Endothelial cell of hepatic sinusoid (primary cell): ENCODE measurements at regions not wholly inside any gene's neighbourhood (a gene's known extent, or its start where the extent isn't known, plus 50 kb on each side); places are given as distances from the start of the nearest gene placed in this dataset.

Source experiments
- in situ Hi-C: cut with HindIII; loops from 2 replicates; pipeline ENCODE4 v1.10.0; 2017; ENCODE audit warnings: low sequenced_read_pairs

DNA sequence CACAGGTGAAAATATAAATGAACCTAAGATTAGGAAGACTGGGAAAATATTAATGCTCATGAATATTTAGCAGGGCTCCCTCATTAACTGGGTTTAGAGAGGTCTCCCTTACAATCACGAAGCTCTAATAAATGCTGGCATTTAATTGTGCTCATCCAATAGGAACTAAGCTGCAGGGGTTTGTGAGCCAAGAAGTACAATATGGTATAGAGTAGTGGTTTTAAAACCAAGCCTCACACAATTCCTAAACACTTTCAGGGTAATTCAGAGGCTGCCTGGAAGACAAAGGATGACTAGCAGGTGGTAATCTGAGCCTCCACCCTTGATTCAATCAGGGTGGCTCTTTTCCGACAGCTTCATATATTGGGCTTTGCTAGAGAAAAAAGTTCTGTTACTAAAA is 103.3 kb downstream of the GPAM start:
- in situ Hi-C loops, result no loop called here

DNA sequence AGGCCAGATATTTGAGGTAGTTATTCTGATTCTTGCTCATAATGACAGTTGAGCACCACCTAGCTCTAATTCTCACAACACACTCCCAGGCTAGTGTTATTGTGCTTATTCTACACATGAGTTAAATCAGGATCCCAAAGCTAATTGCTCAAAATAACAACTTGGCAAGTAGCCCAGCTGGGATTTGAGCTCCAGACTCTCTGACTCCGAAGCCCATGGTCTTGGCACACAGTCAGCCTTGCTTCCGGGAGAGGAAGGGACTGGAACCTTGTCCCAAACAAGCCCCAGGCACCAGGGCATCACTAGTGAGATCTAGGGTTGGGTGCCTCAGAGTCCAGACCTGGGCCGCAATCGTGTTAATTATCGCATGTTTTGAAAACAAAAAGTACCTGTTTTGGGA is 101.4 kb downstream of the GPAM start:
- in situ Hi-C loops, result no loop called here

DNA sequence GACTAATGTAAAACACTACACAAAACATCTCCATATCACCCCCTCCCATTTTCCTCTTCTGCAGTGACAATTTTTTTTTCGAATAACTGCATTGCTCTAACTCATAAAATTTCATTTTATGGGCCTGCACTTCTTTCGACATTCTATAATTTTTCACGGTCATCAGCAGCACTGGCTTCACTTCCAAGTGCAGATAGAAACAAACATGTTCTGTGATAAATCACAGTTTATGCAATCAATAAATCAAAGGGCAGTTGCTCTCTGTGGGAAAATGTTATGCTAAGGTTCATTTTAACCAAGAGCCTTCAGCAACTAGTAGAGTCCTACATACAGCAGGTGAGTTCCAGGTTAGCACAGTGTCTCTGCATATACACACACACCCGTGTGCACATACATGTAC is 100.1 kb downstream of the GPAM start:
- in situ Hi-C loops, result no loop called here

DNA sequence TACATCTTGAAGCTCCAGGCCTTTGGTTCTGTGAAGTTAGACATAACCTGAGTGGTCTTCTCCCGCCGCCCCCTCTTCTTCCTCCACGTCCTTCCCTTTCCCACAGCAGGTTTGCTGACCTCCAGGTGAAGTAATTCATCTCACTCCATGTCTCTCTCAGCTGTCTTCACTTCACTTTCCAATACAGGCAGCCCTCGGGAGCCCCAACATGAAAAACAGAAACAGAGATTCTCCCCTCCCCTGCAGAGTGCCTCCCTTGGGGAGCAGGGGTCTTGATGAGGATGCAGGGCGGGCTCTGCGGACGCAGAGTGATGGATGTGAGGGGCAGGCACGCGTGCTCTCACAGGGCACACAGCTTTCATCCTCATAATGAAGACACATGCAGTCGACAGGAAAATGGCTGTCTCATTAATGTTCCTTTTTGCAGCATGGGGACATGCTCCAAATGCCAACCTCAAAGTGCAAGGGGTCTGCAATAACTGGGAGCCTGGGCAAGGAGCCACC is 95.6 kb downstream of the GPAM start:
- in situ Hi-C loops, result no loop called here

DNA sequence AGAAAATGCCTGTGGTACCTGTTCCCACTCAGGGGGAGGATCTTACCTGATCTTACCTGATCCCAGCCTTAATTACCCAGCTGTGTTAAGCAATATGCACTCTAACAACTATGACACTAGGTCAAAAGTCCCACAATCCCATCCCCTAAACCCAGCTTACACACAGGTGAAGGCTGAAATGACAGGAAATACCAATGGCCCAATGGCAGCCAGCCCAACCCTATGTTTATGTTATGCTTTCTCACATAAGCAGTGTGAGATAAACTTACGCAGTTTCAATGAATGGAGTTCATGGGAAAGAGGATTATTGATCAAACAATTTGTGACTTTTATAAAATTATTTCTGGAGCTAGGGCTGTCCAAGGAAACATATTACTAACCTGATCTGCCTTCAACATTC is 91.9 kb downstream of the GPAM start:
- in situ Hi-C loops, result no loop called here

DNA sequence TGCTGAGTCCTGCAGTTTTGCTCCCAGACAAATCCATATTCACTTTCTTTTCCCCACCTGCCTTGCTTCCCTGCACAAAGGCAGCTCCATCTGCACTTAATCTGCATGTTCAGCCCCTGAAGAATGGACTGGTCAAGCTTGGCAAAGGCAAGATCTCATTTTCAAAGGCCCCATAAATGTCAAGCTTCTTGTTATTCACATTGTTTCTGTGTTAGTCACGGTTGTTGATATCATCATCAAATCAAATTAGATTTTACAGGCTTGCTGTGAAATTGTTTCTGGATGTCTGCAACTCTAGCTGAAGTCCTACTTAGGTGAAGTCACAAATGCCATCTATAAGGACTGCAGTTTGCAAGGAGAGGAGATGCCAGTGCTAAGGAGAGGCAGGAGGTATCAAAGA is 91.0 kb downstream of the GPAM start:
- in situ Hi-C loops, result no loop called here

DNA sequence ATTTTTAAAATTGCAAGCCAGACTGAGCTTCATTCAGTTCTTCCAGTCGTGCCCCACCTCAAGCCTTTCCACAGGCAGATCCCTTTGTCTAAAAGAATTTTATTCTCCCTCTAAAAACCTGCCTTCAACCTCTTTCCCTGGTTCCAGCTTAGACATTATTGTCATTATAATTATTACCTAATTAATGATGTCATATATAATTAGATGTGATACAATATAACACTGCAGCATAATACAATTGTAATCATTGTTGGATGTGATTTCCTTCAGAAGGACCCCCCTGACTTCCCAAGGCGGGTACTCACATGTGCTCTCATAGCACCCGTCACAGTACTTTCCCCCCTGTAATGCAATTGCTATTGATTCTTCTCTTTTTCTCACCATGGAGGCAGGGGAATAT is 88.6 kb downstream of the GPAM start:
- in situ Hi-C loops, result no loop called here

DNA sequence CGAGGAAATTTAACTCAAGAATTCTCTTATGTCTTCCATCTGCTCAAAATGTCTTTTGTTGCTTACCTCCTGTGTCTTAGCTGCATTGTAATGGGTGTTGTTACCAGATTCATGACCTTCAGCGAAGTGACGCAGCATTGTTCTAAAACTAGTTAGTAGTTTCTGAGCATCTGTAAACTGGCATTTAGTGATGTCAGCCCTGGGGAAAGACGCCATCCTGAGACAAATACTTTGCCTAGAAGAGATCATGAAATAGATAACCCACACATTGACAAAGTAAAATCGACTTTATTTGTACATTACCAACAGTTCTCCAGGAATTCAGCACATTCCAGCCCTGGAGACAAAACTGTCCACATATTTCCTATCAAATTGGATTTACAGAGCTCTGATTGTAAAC is 87.8 kb downstream of the GPAM start:
- in situ Hi-C loops, result no loop called here

DNA sequence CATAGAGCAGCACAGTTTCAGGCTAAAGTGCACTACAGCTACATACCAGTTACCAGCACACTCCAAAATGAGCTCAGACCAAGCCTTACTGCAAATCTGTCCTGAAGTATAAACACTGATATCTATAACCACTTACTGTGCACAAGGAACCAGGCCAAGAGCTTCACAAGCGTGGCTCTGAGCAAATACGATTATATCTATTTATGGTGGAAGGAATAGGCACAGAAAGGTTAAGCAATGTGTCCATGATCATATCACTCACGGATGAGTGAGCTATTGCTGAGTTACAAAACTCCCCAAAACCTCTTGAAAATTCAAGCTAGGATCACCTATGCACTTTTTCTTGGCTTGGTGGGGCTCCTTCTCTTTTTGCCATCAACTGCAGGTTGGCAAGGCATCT is 84.9 kb downstream of the GPAM start:
- in situ Hi-C loops, result no loop called here
